ENCODE measurements at regions not wholly inside any gene's neighbourhood (a gene's known extent, or its start where the extent isn't known, plus 50 kb on each side); places are given as distances from the start of the nearest gene placed in this dataset.

- no peak overlapping the region for H3K4me3 ChIP-seq (ENCODE audit: low read depth, low read length)
- Mint-ChIP-seq H3K4me3 (ENCODE audit: unreplicated experiment) (no peak overlapping the region), H3K27me3 (ENCODE audit: insufficient read depth, unreplicated experiment) (peaks cover 3% of the 10 kb centered on the region), H3K27ac (ENCODE audit: unreplicated experiment) (no peak overlapping the region), H3K9me3 (ENCODE audit: unreplicated experiment) (no peaks in the 10 kb centered on the region), H3K4me1 (ENCODE audit: low read depth, unreplicated experiment) (no peaks in the 10 kb centered on the region), H3K36me3 (ENCODE audit: insufficient read depth, unreplicated experiment) (no peaks in the 10 kb centered on the region)
- TF ChIP-seq, protein P1, sequence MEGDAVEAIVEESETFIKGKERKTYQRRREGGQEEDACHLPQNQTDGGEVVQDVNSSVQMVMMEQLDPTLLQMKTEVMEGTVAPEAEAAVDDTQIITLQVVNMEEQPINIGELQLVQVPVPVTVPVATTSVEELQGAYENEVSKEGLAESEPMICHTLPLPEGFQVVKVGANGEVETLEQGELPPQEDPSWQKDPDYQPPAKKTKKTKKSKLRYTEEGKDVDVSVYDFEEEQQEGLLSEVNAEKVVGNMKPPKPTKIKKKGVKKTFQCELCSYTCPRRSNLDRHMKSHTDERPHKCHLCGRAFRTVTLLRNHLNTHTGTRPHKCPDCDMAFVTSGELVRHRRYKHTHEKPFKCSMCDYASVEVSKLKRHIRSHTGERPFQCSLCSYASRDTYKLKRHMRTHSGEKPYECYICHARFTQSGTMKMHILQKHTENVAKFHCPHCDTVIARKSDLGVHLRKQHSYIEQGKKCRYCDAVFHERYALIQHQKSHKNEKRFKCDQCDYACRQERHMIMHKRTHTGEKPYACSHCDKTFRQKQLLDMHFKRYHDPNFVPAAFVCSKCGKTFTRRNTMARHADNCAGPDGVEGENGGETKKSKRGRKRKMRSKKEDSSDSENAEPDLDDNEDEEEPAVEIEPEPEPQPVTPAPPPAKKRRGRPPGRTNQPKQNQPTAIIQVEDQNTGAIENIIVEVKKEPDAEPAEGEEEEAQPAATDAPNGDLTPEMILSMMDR (IDR thresholded peaks at IDR 0.05; ENCODE audit: insufficient read depth in 1 of 2, low read depth in 1 of 2, low read length in 1 of 2, severe bottlenecking in 1 of 2, unreplicated experiment in 1 of 2): no peak
- no peaks in the 10 kb centered on the region for H3K4me1 ChIP-seq
- POLR2A ChIA-PET: no interaction called here
- H3K27me3 ChIP-seq (replicated peaks; ENCODE audit: control insufficient read depth, insufficient read depth, low read length): no peaks in the 10 kb centered on the region
- no peaks in the 10 kb centered on the region for H3K9me3 ChIP-seq
- no peak for DNase-seq
- CTCF ChIA-PET: no interaction called here
- H3K36me3 ChIP-seq (ENCODE audit: control insufficient read depth, insufficient read depth, low read length): no peaks in the 10 kb centered on the region
- intact Hi-C loops (cut with micrococcal nuclease; ENCODE audit: unreplicated experiment): no loop called here
- no TSS peak for BruUV-seq (replicated peaks)
Observed at GRCh38 chr3:26799679-26800317, 177.2 kb downstream of the LRRC3B start.

- ChIA-PET CTCF (no interaction called here), POLR2A (no interaction called here)
- Histone ChIP-seq H3K36me3 (ENCODE audit: control insufficient read depth, insufficient read depth, low read length) (no peaks in the 10 kb centered on the region), H3K4me1 (no peaks in the 10 kb centered on the region), H3K4me3 (ENCODE audit: low read depth, low read length) (no peak overlapping the region), H3K9me3 (no peaks in the 10 kb centered on the region), H3K27me3 (replicated peaks; ENCODE audit: control insufficient read depth, insufficient read depth, low read length) (no peaks in the 10 kb centered on the region)
- BruUV-seq (replicated peaks): no TSS peak
- H3K27me3 Mint-ChIP-seq (ENCODE audit: insufficient read depth, unreplicated experiment): no peaks in the 10 kb centered on the region
- H3K9me3 Mint-ChIP-seq (ENCODE audit: unreplicated experiment): peaks cover 7% of the 10 kb centered on the region
- DNase-seq: no peak
- no peaks in the 10 kb centered on the region for H3K4me1 Mint-ChIP-seq (ENCODE audit: low read depth, unreplicated experiment)
- TF ChIP-seq, protein P1 (IDR thresholded peaks at IDR 0.05; ENCODE audit: insufficient read depth in 1 of 2, low read depth in 1 of 2, low read length in 1 of 2, severe bottlenecking in 1 of 2, unreplicated experiment in 1 of 2): no peak
- no peak overlapping the region for H3K4me3 Mint-ChIP-seq (ENCODE audit: unreplicated experiment)
- intact Hi-C loops (cut with micrococcal nuclease; ENCODE audit: unreplicated experiment): no loop called here
- H3K36me3 Mint-ChIP-seq (ENCODE audit: insufficient read depth, unreplicated experiment): no peaks in the 10 kb centered on the region
- H3K27ac Mint-ChIP-seq (ENCODE audit: unreplicated experiment): no peak overlapping the region
Observed at GRCh38 chr3:26807272-26807671, 184.7 kb downstream of the LRRC3B start.

DNA sequence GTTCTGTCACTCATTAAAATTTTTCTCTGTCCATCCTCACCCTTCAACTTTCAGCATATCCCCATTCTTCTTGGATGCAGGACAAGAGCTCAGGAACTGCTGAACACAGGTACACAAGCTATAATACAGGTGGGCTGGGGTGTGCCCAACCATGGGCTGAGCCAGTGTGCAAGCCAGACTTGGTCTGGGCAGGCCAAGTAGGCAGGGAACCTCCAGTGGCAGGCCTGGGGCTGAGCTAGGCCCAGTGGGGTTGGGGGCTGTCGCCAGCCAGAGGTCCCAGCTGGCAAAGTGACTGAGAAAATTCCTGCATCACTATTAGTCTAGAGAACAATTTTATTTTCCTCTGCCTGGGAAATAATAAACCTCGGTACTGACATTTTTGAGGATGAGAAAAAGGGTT is 202.9 kb downstream of the LRRC3B start:
- H3K36me3 ChIP-seq (ENCODE audit: control insufficient read depth, insufficient read depth, low read length): no peaks in the 10 kb centered on the region
- Mint-ChIP-seq H3K36me3 (ENCODE audit: insufficient read depth, unreplicated experiment) (no peaks in the 10 kb centered on the region), H3K4me1 (ENCODE audit: low read depth, unreplicated experiment) (no peaks in the 10 kb centered on the region), H3K27ac (ENCODE audit: unreplicated experiment) (no peak overlapping the region), H3K9me3 (ENCODE audit: unreplicated experiment) (peaks cover 17% of the 10 kb centered on the region), H3K4me3 (ENCODE audit: unreplicated experiment) (no peak overlapping the region), H3K27me3 (ENCODE audit: insufficient read depth, unreplicated experiment) (no peaks in the 10 kb centered on the region)
- H3K27me3 ChIP-seq (replicated peaks; ENCODE audit: control insufficient read depth, insufficient read depth, low read length): no peaks in the 10 kb centered on the region
- BruUV-seq (replicated peaks): no TSS peak
- H3K4me1 ChIP-seq: no peaks in the 10 kb centered on the region
- CTCF ChIA-PET: no interaction called here
- H3K4me3 ChIP-seq (ENCODE audit: low read depth, low read length): no peak overlapping the region
- intact Hi-C loops (cut with micrococcal nuclease; ENCODE audit: unreplicated experiment): no loop called here
- TF ChIP-seq, protein P1 (IDR thresholded peaks at IDR 0.05; ENCODE audit: insufficient read depth in 1 of 2, low read depth in 1 of 2, low read length in 1 of 2, severe bottlenecking in 1 of 2, unreplicated experiment in 1 of 2): no peak
- no peak for DNase-seq
- peaks cover 3% of the 10 kb centered on the region for H3K9me3 ChIP-seq
- POLR2A ChIA-PET: no interaction called here
